ENCODE measurements at regions not wholly inside any gene's neighbourhood (a gene's known extent, or its start where the extent isn't known, plus 50 kb on each side); places are given as distances from the start of the nearest gene placed in this dataset.
A peak's percentile ranks its signal among the peaks of the same experiment; 100 is the strongest.

- WGBS, 4 donors = 84 to 96% (median 86%) methylated on average over 5 of the region's 5 CpGs
Measured at GRCh38 chr18:27366665-27367064, 181.6 kb upstream of the CHST9 start.

DNA sequence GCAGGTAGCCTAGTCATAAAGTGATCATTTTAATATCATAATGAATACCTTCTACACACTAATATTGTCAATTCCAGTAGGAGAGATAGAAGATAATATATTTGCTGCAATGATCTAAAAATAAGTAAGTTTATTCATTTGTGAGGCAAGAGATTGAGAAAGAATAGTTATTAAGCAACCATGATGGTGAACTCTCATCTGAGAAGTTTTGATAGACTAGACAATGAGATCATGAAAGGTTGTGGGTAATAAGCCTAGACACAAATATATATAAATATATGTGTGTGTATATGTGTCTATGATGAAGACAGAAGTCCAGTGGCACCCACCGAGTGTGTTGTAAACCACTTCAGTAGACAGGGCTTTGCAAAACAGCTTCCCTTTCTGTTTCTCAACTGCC is 181.0 kb upstream of the CHST9 start:
- Histone ChIP-seq H3K9me3 (no peaks in the 10 kb centered on the region), H3K4me3 (no peak overlapping the region), H3K27me3 (no peaks in the 10 kb centered on the region), H3K27ac (no peak overlapping the region), H3K36me3 (no peaks in the 10 kb centered on the region), H3K4me1 (no peaks in the 10 kb centered on the region)
- 80 to 97% (median 86%) methylated on average over 1 of the region's 1 CpG for WGBS, 4 donors
- DNase-seq = no peak
- no peak for ATAC-seq
- intact Hi-C loops (cut with DNase I) = loop anchor here in 4 of 10 donors (2.0 to 10.0 kb wide), 3 partner anchors 231 to 379 kb away; no protein-coding TSS in a partner anchor
- no peak for TF ChIP-seq POLR2A (IDR thresholded peaks at IDR 0.05)
- TF ChIP-seq, protein P1, sequence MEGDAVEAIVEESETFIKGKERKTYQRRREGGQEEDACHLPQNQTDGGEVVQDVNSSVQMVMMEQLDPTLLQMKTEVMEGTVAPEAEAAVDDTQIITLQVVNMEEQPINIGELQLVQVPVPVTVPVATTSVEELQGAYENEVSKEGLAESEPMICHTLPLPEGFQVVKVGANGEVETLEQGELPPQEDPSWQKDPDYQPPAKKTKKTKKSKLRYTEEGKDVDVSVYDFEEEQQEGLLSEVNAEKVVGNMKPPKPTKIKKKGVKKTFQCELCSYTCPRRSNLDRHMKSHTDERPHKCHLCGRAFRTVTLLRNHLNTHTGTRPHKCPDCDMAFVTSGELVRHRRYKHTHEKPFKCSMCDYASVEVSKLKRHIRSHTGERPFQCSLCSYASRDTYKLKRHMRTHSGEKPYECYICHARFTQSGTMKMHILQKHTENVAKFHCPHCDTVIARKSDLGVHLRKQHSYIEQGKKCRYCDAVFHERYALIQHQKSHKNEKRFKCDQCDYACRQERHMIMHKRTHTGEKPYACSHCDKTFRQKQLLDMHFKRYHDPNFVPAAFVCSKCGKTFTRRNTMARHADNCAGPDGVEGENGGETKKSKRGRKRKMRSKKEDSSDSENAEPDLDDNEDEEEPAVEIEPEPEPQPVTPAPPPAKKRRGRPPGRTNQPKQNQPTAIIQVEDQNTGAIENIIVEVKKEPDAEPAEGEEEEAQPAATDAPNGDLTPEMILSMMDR (IDR thresholded peaks at IDR 0.05) = no peak

More at GRCh38 chr18:27366665-27367064, 181.6 kb upstream of the CHST9 start:
- no peak for ATAC-seq
- H3K9me3 ChIP-seq = no peaks in the 10 kb centered on the region
- no peaks in the 10 kb centered on the region for H3K4me1 ChIP-seq
- no peak overlapping the region for H3K4me3 ChIP-seq
- DNase-seq = no peak
- intact Hi-C loops (cut with DNase I) = loop anchor here in 4 of 10 donors (2.0 to 10.0 kb wide), 3 partner anchors 231 to 378 kb away; no protein-coding TSS in a partner anchor
- TF ChIP-seq, protein P1 (IDR thresholded peaks at IDR 0.05) = no peak
- no peak for TF ChIP-seq POLR2A (IDR thresholded peaks at IDR 0.05)
- no peak overlapping the region for H3K27ac ChIP-seq
- no peaks in the 10 kb centered on the region for H3K36me3 ChIP-seq
- no peaks in the 10 kb centered on the region for H3K27me3 ChIP-seq

- no peak overlapping the region for H3K27ac ChIP-seq
- H3K36me3 ChIP-seq = no peaks in the 10 kb centered on the region
- H3K9me3 ChIP-seq = no peaks in the 10 kb centered on the region
- H3K4me3 ChIP-seq = no peak overlapping the region
- no peak for TF ChIP-seq POLR2A (IDR thresholded peaks at IDR 0.05)
- TF ChIP-seq, protein P1 (IDR thresholded peaks at IDR 0.05) = peak in 7 of 12 donors; percentile 18 to 43 (median 36)
- no peak for ATAC-seq
- H3K27me3 ChIP-seq = no peaks in the 10 kb centered on the region
- no peak for DNase-seq
- H3K4me1 ChIP-seq = no peaks in the 10 kb centered on the region
- intact Hi-C loops (cut with DNase I) = loop anchor here in 8 of 10 donors (2.0 to 10.0 kb wide), 5 partner anchors 231 to 381 kb away; no protein-coding TSS in a partner anchor
Measured at GRCh38 chr18:27363872-27364271, 178.8 kb upstream of the CHST9 start.

DNA sequence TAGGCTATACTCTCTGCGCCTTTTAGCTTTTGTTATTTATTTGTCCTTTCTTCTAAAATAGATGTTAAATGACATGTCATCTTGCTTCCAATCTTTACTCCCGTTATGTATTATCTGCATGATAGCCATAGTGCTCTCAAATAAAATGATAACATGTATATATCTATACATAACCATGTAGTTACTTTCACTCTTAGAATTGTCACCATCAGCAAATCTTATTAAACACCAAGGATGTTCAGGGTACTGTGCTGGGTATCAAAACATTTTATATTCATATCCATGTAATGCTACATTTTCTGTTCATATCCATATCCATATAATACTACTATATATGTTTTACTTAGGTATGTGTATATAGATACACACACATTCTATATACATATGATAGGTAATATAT is 176.4 kb upstream of the CHST9 start:
- Histone ChIP-seq H3K9me3 (no peaks in the 10 kb centered on the region), H3K4me1 (no peaks in the 10 kb centered on the region), H3K27me3 (no peaks in the 10 kb centered on the region), H3K36me3 (no peaks in the 10 kb centered on the region), H3K27ac (no peak overlapping the region), H3K4me3 (no peak overlapping the region)
- intact Hi-C loops (cut with DNase I) = loop anchor here in 6 of 10 donors (5.0 to 10.0 kb wide), 3 partner anchors 236 to 383 kb away; no protein-coding TSS in a partner anchor
- DNase-seq (no peak), ATAC-seq (no peak)
- no peak for TF ChIP-seq POLR2A (IDR thresholded peaks at IDR 0.05)
- TF ChIP-seq, protein P1 (IDR thresholded peaks at IDR 0.05) = no peak
- 71 to 83% (median 76%) methylated on average over 2 of the region's 2 CpGs for WGBS, 4 donors
